ENCODE measurements at regions not wholly inside any gene's neighbourhood (a gene's known extent, or its start where the extent isn't known, plus 50 kb on each side); places are given as distances from the start of the nearest gene placed in this dataset.

GRCh38 chr5:63255594-63255993 lies 677.0 kb downstream of the LRRC70 start:
- no peak for ATAC-seq
- Histone ChIP-seq H3K9me1 (ENCODE audit: control insufficient read depth, insufficient read depth, low read length) (no peaks in the 10 kb centered on the region), H3K4me1 (replicated peaks in 1 of 2; ENCODE audit: control insufficient read depth in 2 of 2, insufficient read depth in 2 of 2, low read length in 2 of 2) (no peaks in the 10 kb centered on the region), H3K9me3 (replicated peaks; ENCODE audit: control insufficient read depth, insufficient read depth, low read depth, low read length) (no peaks in the 10 kb centered on the region), H3K27ac (ENCODE audit: extremely low read depth, low read depth, low read length) (no peak overlapping the region), H3K79me2 (ENCODE audit: control insufficient read depth, insufficient read depth, low read length) (no peaks in the 10 kb centered on the region), H3K36me3 (ENCODE audit: control insufficient read depth, insufficient read depth, low read length) (no peaks in the 10 kb centered on the region), H3K4me2 (ENCODE audit: insufficient read depth, low read length) (no peak overlapping the region), H3K27me3 (ENCODE audit: control insufficient read depth in 2 of 2, insufficient read depth in 2 of 2, low read length in 2 of 2) (no peaks in the 10 kb centered on the region), H3K4me3 (no peak overlapping the region), H4K20me1 (replicated peaks; ENCODE audit: control insufficient read depth, insufficient read depth, low read length) (no peaks in the 10 kb centered on the region), H3K9ac (ENCODE audit: insufficient read depth in 1 of 2, low read depth in 2 of 2, low read length in 2 of 2) (no peak overlapping the region), H2AFZ (ENCODE audit: low read depth, low read length) (no peak overlapping the region)
- POLR2A ChIA-PET = no interaction called here
- in situ Hi-C loops (cut with MboI) (no loop called here), intact Hi-C loops (cut with micrococcal nuclease) (no loop called here)
- 0% methylated on average over 5 of the region's 5 CpGs for WGBS (ENCODE audit: insufficient coverage, low coverage, missing lambda C conversion rate)
- FAIRE-seq = no peak
- TF ChIP-seq ZNF121 (CRISPR knock-in tag; conservative IDR thresholded peaks at IDR 0.05) (no peak), CBX5 (IDR thresholded peaks at IDR 0.05; ENCODE audit: borderline replicate concordance, low read depth) (no peak), KAT8 (IDR thresholded peaks at IDR 0.05; ENCODE audit: low read depth) (no peak), HDAC2 (IDR thresholded peaks at IDR 0.05) (no peak), IFI16 (CRISPR knock-in tag; IDR thresholded peaks at IDR 0.05) (no peak), ETV5 (CRISPR knock-in tag; IDR thresholded peaks at IDR 0.05; ENCODE audit: low read depth) (no peak)
- DNase-seq (ENCODE audit: extremely low read depth in 1 of 4, low spot score in 3 of 4) = no peak
- CTCF ChIA-PET (ENCODE audit: low intra/inter-chr PET ratio) = no interaction called here
- BruUV-seq (replicated peaks) = no TSS peak

GRCh38 chr5:63250939-63251338 lies 672.3 kb downstream of the LRRC70 start:
- no peak for DNase-seq (ENCODE audit: extremely low read depth in 1 of 4, low spot score in 3 of 4)
- 0% methylated on average over 1 of the region's 1 CpG for WGBS (ENCODE audit: insufficient coverage, low coverage, missing lambda C conversion rate)
- TF ChIP-seq E2F5 (CRISPR knock-in tag; IDR thresholded peaks at IDR 0.05) (no peak), NUFIP1 (IDR thresholded peaks at IDR 0.05; ENCODE audit: partially characterized antibody) (no peak), NFXL1 (CRISPR knock-in tag; IDR thresholded peaks at IDR 0.05) (no peak), HNRNPL (IDR thresholded peaks at IDR 0.05; ENCODE audit: low read depth, low read length) (no peak), WHSC1 (IDR thresholded peaks at IDR 0.05; ENCODE audit: low read length) (no peak), POLR3G (IDR thresholded peaks at IDR 0.05; ENCODE audit: extremely low read depth, insufficient read length, insufficient replicate concordance) (no peak), SMAD1 (IDR thresholded peaks at IDR 0.05; ENCODE audit: low read depth, low read length, partially characterized antibody) (no peak), LARP7 (IDR thresholded peaks at IDR 0.05) (no peak), ZSCAN29 (IDR thresholded peaks at IDR 0.05) (no peak)
- no peaks in the 10 kb centered on the region for H4K20me1 ChIP-seq (replicated peaks; ENCODE audit: control insufficient read depth, insufficient read depth, low read length)
- intact Hi-C loops (cut with micrococcal nuclease) = no loop called here
- no peak overlapping the region for H3K4me3 ChIP-seq
- no peaks in the 10 kb centered on the region for H3K79me2 ChIP-seq (ENCODE audit: control insufficient read depth, insufficient read depth, low read length)
- no peaks in the 10 kb centered on the region for H3K9me1 ChIP-seq (ENCODE audit: control insufficient read depth, insufficient read depth, low read length)
- no TSS peak for BruUV-seq (replicated peaks)
- no peaks in the 10 kb centered on the region for H3K4me1 ChIP-seq (replicated peaks in 1 of 2; ENCODE audit: control insufficient read depth in 2 of 2, insufficient read depth in 2 of 2, low read length in 2 of 2)
- no peaks in the 10 kb centered on the region for H3K9me3 ChIP-seq (replicated peaks; ENCODE audit: control insufficient read depth, insufficient read depth, low read depth, low read length)
- FAIRE-seq = no peak
- H3K9ac ChIP-seq (ENCODE audit: insufficient read depth in 1 of 2, low read depth in 2 of 2, low read length in 2 of 2) = no peak overlapping the region
- ATAC-seq = no peak
- no peak overlapping the region for H3K4me2 ChIP-seq (ENCODE audit: insufficient read depth, low read length)
- ChIA-PET CTCF (ENCODE audit: low intra/inter-chr PET ratio) (no interaction called here), POLR2A (no interaction called here)
- H3K36me3 ChIP-seq (ENCODE audit: control insufficient read depth, insufficient read depth, low read length) = no peaks in the 10 kb centered on the region
- H2AFZ ChIP-seq (ENCODE audit: low read depth, low read length) = no peak overlapping the region
- H3K27ac ChIP-seq (ENCODE audit: extremely low read depth, low read depth, low read length) = no peak overlapping the region
- in situ Hi-C loops (cut with MboI) = no loop called here
- no peaks in the 10 kb centered on the region for H3K27me3 ChIP-seq (ENCODE audit: control insufficient read depth in 2 of 2, insufficient read depth in 2 of 2, low read length in 2 of 2)

Data from K562 (cell line).